COLO829 (cell line): ENCODE measurements at regions not wholly inside any gene's neighbourhood (a gene's known extent, or its start where the extent isn't known, plus 50 kb on each side); places are given as distances from the start of the nearest gene placed in this dataset.
"Not testable (repeated sequence)": the region's sequence is repeated elsewhere in the genome, so short reads cannot be mapped to it uniquely, and the experiment has no call there.

Experiments
- DNase-seq: peaks from one replicate; pipeline ENCODE4 v3.0.0; 2012; ENCODE audit warnings: low spot score

- no peak for DNase-seq
Measured at GRCh38 chr6:95865857-95866256, 149.9 kb upstream of the FUT9 start.

GRCh38 chr6:95866732-95867131 lies 149.0 kb upstream of the FUT9 start:
- DNase-seq, result peak; percentile 1

DNA sequence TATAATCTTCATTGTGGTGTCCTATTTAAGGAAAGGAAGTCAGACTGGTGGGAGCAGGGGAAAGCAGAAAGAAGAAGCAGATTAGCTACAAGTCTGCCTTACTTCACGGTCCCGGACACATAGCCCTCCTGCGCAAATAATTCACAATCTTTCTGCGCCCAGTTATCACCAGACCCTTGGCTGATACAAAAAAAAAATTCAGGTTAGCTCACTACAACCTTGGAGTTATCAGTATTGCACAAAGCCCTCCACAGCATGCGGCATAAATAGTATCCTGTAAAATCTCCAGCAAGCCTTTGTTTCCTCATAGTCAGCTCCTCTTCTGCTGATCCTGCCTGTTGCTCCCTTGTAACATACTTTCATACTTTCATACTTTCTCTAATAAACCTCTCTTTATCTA lies 148.6 kb upstream of the FUT9 start:
- DNase-seq, result no peak

DNA sequence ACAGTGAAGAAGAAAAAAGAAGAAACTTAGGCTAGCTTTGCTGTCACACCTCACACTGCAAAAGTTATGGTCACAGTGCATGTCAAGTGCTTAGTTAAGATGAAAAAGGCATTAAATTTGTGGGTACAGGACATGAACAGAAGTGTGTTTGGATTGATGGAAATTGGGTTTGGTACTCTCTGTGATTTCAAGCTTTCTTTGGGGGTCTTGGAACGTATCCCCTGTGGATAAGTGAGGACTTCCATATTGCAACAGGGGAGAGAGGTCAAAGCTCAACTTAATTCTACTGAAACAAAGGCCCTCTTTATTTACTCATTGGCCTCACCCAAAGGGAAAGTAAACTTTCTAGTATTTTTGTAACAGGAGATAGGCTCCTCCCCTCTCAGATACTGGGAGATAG lies 138.3 kb upstream of the FUT9 start:
- DNase-seq, result no peak

DNA sequence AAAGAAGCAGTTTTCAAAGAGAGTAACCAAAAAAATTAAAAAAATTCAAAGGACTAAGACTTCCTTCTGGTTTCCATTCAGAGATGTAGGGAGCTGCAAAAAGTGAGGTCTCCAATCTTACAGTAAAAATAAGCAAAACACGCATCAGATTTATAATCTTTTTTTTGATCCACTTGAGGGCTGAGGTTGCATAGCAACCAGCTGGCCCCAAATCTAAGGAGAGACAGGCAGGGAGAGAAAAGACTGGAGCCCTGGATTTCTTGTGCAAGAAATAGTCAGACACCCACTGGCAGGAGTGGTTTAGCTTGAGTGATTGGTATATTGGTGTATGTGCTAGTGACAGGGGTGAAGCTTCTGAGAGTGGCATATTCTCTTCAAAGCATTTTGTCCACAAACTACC lies 135.9 kb upstream of the FUT9 start:
- DNase-seq, result no peak

DNA sequence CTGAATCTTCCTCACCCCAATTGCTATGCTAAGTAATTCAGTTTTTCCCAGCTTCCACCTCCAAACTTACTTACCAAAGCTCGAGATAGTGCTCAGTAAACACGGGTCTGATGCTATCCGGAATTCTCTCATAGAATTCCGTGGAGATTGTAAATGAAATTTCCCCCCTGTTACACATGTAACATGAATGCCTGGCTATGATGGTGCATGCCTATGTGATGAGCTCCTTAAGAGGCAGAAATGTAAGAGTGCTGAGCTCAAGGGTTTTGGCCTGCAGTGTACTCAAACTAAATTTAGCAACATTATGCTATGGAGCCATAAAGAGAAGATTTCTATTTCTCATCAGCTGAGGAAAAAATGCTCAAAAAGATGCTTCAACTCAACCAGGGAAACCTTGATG lies 133.4 kb upstream of the FUT9 start:
- DNase-seq, result no peak

DNA sequence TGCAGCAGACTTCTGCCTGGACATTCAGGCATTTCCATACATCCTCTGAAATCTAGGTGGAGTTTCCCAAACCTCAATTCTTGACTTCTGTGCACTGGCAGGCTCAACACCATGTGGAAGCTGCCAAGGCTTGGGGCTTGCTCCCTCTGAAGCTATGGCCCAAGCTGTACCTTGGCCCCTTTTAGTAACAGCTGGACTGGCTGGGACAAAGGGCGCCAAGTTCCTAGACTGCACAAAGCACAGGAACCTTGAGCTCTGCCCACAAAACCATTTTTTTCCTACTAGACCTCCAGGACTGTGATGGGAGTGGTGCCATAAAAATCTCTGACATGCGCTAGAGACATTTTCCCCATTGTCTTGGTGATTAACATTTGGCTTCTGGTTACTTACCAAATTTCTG lies 127.1 kb upstream of the FUT9 start:
- not testable (repeated sequence) for DNase-seq

DNA sequence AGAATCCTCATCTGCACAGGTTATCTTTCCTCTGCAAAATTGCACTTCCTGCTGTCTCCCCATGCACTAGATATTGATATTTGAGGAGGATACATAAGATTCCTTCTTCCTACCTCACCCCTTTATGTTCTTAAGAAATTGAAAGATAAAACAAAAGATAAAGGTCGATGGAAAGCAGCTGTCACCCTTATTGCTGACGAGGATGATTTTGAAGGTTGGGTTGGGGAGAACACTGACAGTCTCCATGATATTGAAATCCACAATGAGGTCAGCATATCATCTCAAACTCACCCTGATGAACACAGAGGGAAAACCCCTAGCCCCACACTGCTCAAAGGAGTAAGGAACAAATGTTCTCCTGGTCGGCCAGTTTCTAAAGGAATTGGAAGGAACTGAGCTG lies 110.6 kb upstream of the FUT9 start:
- DNase-seq, result no peak

DNA sequence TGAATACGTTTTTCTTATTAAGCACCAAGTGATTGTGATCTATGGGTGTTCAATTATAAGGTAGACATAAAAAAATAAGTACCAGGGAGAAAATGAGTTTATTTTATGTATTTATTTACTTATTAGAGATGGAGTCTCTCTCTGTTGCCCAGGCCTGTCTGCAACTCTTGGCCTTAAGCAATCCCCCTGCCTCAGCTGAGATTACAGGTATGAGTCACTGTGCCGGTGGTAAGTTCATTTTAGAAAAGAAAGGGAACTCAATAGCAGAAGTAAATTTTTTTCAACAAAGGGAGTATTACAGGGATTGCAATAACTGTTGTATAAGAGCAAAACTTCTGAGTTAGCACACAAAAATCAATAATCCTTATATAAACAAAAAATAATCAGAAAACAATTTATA lies 98.7 kb upstream of the FUT9 start:
- DNase-seq, result no peak

- DNase-seq, result no peak
Measured at GRCh38 chr6:95923518-95923917, 92.3 kb upstream of the FUT9 start.

GRCh38 chr6:95935736-95936135 lies 80.0 kb upstream of the FUT9 start:
- no peak for DNase-seq

DNA sequence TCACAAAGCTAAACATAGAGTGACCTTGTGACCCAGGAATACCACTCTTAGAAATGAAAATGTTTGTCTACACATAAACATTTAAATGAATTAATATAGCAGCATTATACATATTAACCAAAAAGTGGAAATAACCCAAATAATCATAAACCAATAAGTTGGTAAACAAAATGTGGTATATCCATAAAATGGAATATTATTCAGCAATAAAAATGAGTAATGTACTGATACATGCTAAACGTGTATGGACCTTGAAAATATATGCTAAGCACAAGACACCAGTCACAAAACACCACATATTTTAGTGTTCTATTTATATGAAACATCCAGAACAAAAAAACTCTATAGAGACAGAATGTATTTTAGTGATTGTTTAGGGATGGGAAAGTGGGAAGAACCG lies 68.9 kb upstream of the FUT9 start:
- DNase-seq, result no peak

DNA sequence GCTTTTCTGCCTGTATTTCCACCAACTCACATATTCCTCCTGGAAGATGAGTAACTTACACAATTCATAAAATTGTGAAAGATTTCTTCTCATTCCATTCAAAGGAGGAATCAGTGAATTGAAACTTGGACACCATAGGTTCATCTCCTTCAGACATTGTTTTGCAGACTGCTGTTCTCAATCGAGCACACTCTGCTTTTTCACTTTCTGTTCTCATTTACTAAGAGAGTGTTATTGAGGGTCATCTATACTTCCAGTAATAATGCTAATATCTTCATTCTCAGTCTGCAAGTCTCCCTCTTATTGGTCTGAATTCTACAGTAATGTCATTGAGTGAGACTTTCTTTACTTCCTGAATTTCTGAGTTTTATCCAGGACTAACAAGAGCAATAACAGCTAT lies 67.5 kb upstream of the FUT9 start:
- DNase-seq, result no peak

DNA sequence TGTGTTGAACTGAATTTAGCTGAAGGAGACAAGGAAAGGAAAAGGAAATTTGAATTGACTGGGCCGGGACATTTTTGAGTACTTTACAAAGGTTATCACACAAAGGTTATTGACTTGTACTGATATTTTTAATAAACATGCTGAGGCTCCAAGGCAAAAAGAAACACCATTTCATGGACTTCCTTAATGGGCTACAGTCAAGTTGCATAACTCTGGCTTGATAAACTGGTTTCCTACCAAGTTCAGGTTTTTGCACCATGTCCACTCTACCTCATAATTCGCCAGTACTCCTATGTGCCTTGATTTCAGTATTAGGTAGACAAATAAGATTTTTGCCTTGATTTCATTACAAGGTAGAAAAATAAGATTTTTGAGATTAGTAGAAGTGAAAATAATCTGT lies 65.8 kb upstream of the FUT9 start:
- DNase-seq, result no peak

DNA sequence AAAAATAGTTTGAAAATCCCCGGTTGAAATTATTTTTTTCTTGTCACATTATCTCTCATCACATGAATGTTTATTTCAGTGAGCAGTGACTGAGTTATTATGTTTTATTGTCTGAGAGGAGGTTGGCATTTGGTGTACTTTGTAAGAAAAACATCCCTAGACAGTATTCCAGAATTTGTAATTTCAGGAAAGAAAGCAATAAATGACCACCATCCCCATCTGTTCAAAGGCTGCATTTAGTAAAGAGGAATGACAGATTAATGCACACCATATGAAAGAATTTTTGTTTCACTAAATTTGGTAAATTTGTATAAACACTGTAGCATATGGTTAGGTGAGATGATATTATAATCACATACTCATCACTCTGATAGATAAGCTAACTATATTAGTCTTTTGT lies 57.1 kb upstream of the FUT9 start:
- DNase-seq, result no peak

GRCh38 chr6:95959261-95959660 lies 56.5 kb upstream of the FUT9 start:
- no peak for DNase-seq
